Tibial artery (tissue), 4 donors: ENCODE measurements at regions not wholly inside any gene's neighbourhood (a gene's known extent, or its start where the extent isn't known, plus 50 kb on each side); places are given as distances from the start of the nearest gene placed in this dataset.
"Not testable (repeated sequence)": the region's sequence is repeated elsewhere in the genome, so short reads cannot be mapped to it uniquely, and the experiment has no call there.

Source experiments
- DNase-seq, 2 donors: peaks; one replicate each; pipeline ENCODE4 v3.0.0-alpha.2; 2019
- H3K27ac ChIP-seq, 2 donors: fragments of 200-600 bp; sonication (generic) in 1 of 2; 1 replicate in 1 of 2; 2 replicates in 1 of 2; pipeline ENCODE4 v1.5.1; 2018 to 2019; ENCODE audit warnings: mild to moderate bottlenecking in 1 of 2
- H3K27me3 ChIP-seq, 2 donors: fragments of 200-600 bp; sonication (generic) in 1 of 2; one replicate each; pipeline versions ENCODE4 v1.5.1 to v1.6.0; 2016 to 2019
- H3K36me3 ChIP-seq, 3 donors: fragments of 200-600 bp; sonication (generic) in 2 of 3; one replicate each; pipeline ENCODE4 v1.5.1; 2016 to 2019; ENCODE audit warnings: mild to moderate bottlenecking in 2 of 3
- H3K4me1 ChIP-seq, 4 donors: fragments of 200-600 bp; sonication (generic) in 2 of 4; 1 replicate in 3 of 4; 2 replicates in 1 of 4; pipeline ENCODE4 v1.5.1; 2016 to 2019
- H3K4me3 ChIP-seq, 2 donors: fragments of 200-600 bp; sonication (generic) in 1 of 2; 1 replicate in 1 of 2; 2 replicates in 1 of 2; pipeline ENCODE4 v1.5.1; 2018 to 2019; ENCODE audit warnings: mild to moderate bottlenecking in 2 of 2
- H3K9me3 ChIP-seq, 3 donors: fragments of 200-600 bp; sonication (generic) in 1 of 3; one replicate each; pipeline ENCODE4 v1.5.1; 2016 to 2019
- CTCF ChIP-seq, 2 experiments: fragments of 200-600 bp in 1 of 2; fragments of 450-650 bp in 1 of 2; IDR thresholded peaks; one replicate each; pipeline ENCODE4 v1.5.1; 2017 to 2019; ENCODE audit warnings: antibody characterized with exemption in 2 of 2, mild to moderate bottlenecking in 1 of 2, moderate library complexity in 1 of 2
- intact Hi-C: fragments of 100-400 bp; cut with DNase I; formaldehyde crosslinking; loops from one replicate; pipeline ENCODE4 v1.15.0; 2023; ENCODE audit warnings: low total_unique reads

GRCh38 chr22:47407461-47408025, 645.1 kb downstream of the TBC1D22A start:
- no peaks in the 10 kb centered on the region for H3K4me1 ChIP-seq
- H3K27ac ChIP-seq, result no peak overlapping the region
- DNase-seq, result peak in 1 of 2 donors; percentile 21
- TF ChIP-seq CTCF (IDR thresholded peaks at IDR 0.05), result no peak
- no peak overlapping the region for H3K4me3 ChIP-seq
- H3K27me3 ChIP-seq, result peaks cover 0 to 33% of the 10 kb centered on the region in 2 donors
- no peaks in the 10 kb centered on the region for H3K36me3 ChIP-seq
- H3K9me3 ChIP-seq, result no peaks in the 10 kb centered on the region
- intact Hi-C loops, result no loop called here

GRCh38 chr22:47406896-47407295, 644.4 kb downstream of the TBC1D22A start:
- no peak overlapping the region for H3K4me3 ChIP-seq
- no peaks in the 10 kb centered on the region for H3K4me1 ChIP-seq
- H3K36me3 ChIP-seq, result no peaks in the 10 kb centered on the region
- peak in 1 of 2 donors; percentile 25 for DNase-seq
- intact Hi-C loops, result no loop called here
- no peak for TF ChIP-seq CTCF (IDR thresholded peaks at IDR 0.05)
- H3K27me3 ChIP-seq, result peaks cover 0 to 34% of the 10 kb centered on the region in 2 donors
- no peak overlapping the region for H3K27ac ChIP-seq
- H3K9me3 ChIP-seq, result no peaks in the 10 kb centered on the region

- Histone ChIP-seq H3K36me3 (no peaks in the 10 kb centered on the region), H3K4me3 (no peak overlapping the region), H3K9me3 (no peaks in the 10 kb centered on the region), H3K4me1 (no peaks in the 10 kb centered on the region), H3K27ac (no peak overlapping the region), H3K27me3 (peaks cover 0 to 39% of the 10 kb centered on the region in 2 donors)
- DNase-seq, result peak in 1 of 2 donors; percentile 37
- intact Hi-C loops, result no loop called here
- TF ChIP-seq CTCF (IDR thresholded peaks at IDR 0.05), result no peak
These were observed 643.9 kb downstream of the TBC1D22A start for GRCh38 chr22:47406180-47406834.

- H3K27ac ChIP-seq, H3K4me3 ChIP-seq, intact Hi-C loops, H3K9me3 ChIP-seq, H3K36me3 ChIP-seq, H3K4me1 ChIP-seq: not testable (repeated sequence)
- peak in 1 of 2 donors; percentile 19 for DNase-seq
- peaks cover 0 to 35% of the 10 kb centered on the region in 2 donors for H3K27me3 ChIP-seq
These were observed 642.8 kb downstream of the TBC1D22A start for GRCh38 chr22:47405222-47405621.

GRCh38 chr22:47402876-47403525, 640.6 kb downstream of the TBC1D22A start:
- intact Hi-C loops, result no loop called here
- Histone ChIP-seq H3K9me3 (no peaks in the 10 kb centered on the region), H3K27ac (no peak overlapping the region), H3K4me1 (no peaks in the 10 kb centered on the region), H3K4me3 (no peak overlapping the region), H3K27me3 (peaks cover 0 to 20% of the 10 kb centered on the region in 2 donors), H3K36me3 (no peaks in the 10 kb centered on the region)
- DNase-seq, result peak in 1 of 2 donors; percentile 43
- TF ChIP-seq CTCF (IDR thresholded peaks at IDR 0.05), result no peak
